Peyer's patch (tissue), 4 donors: ENCODE measurements at regions not wholly inside any gene's neighbourhood (a gene's known extent, or its start where the extent isn't known, plus 50 kb on each side); places are given as distances from the start of the nearest gene placed in this dataset.
"Not testable (repeated sequence)": the region's sequence is repeated elsewhere in the genome, so short reads cannot be mapped to it uniquely, and the experiment has no call there.

Experiments
- POLR2A ChIP-seq, 2 donors: fragments of 450-650 bp; IDR thresholded peaks; one replicate each; pipeline ENCODE4 v1.5.1; 2017; ENCODE audit warnings: antibody characterized with exemption in 2 of 2, mild to moderate bottlenecking in 2 of 2, moderate library complexity in 2 of 2
- TF ChIP-seq, protein P1 (sequence below), 6 experiments: fragments of 450-650 bp in 4 of 6; fragments of 200-600 bp in 2 of 6; sonication (generic) in 1 of 6; IDR thresholded peaks; one replicate each; pipeline ENCODE4 v1.5.1; 2017 to 2019; ENCODE audit warnings: antibody characterized with exemption in 6 of 6, mild to moderate bottlenecking in 3 of 6, moderate library complexity in 1 of 6

DNA sequence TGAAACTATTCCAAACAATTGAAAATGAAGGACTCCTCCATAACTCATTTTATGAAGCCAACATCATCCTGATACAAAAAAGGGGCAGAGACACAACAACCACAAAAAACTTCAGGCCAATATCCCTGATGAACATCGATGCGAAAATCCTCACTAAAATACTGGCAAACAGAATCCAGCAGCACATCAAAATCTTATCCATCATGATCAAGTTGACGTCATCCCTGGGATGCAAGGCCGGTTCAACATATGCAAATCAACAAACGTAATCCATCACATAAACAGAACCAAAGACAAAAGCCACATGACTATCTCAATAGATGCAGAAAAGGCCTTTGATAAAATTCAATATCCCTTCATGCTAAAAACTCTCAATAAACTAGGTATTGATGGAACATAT lies 272.8 kb downstream of the RNF144B start:
- TF ChIP-seq, protein P1, sequence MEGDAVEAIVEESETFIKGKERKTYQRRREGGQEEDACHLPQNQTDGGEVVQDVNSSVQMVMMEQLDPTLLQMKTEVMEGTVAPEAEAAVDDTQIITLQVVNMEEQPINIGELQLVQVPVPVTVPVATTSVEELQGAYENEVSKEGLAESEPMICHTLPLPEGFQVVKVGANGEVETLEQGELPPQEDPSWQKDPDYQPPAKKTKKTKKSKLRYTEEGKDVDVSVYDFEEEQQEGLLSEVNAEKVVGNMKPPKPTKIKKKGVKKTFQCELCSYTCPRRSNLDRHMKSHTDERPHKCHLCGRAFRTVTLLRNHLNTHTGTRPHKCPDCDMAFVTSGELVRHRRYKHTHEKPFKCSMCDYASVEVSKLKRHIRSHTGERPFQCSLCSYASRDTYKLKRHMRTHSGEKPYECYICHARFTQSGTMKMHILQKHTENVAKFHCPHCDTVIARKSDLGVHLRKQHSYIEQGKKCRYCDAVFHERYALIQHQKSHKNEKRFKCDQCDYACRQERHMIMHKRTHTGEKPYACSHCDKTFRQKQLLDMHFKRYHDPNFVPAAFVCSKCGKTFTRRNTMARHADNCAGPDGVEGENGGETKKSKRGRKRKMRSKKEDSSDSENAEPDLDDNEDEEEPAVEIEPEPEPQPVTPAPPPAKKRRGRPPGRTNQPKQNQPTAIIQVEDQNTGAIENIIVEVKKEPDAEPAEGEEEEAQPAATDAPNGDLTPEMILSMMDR (IDR thresholded peaks at IDR 0.05) = not testable (repeated sequence)
- TF ChIP-seq POLR2A (IDR thresholded peaks at IDR 0.05) = not testable (repeated sequence)
